ENCODE measurements at regions not wholly inside any gene's neighbourhood (a gene's known extent, or its start where the extent isn't known, plus 50 kb on each side); places are given as distances from the start of the nearest gene placed in this dataset.
"Not testable (repeated sequence)": the region's sequence is repeated elsewhere in the genome, so short reads cannot be mapped to it uniquely, and the experiment has no call there.

DNA sequence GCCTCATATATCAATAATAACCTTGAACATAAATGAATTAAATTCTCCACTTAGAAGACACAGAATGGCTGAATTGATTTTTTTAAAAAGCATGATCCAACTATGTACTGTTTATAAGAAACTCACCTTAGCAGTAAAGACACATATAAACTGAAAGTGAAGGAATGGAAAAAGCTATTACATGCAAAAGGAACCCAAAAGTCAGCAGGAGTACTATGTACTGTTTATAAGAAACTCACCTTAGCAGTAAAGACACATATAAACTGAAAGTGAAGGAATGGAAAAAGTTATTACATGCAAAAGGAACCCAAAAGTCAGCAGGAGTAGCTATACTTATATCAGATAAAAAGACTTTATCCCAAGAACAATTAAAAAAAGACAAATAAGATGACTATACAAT, 204.8 kb downstream of the TMEM161B start:
- ChIA-PET POLR2A (no interaction called here), CTCF (no interaction called here)
- DNase-seq, result no peak
- H3K9me3 Mint-ChIP-seq, result peaks cover 11% of the 10 kb centered on the region
- H3K4me1 Mint-ChIP-seq, result no peaks in the 10 kb centered on the region
- no peaks in the 10 kb centered on the region for H3K36me3 Mint-ChIP-seq (ENCODE audit: low read depth)
- no peak overlapping the region for H3K4me3 Mint-ChIP-seq
- H3K27me3 Mint-ChIP-seq, result peaks cover 4% of the 10 kb centered on the region
- no peak overlapping the region for H3K27ac Mint-ChIP-seq

DNA sequence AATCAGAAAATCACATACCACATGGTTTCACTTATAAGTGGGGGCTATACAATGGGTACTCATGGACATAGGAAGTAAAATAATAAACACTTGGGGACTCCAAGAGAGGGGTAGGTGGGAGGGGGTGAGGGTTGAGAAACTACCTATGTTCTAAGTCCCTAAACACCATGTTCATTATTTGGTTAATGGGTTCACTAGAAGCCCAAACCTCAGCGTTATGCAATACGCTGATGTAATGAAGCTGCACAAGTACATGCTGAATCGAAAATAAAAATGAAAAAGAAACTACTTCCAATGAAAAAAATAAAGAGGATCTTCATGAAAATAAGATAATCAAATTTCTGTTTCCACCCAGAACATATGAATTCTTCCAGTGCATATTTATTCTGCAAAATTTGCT, 208.5 kb downstream of the TMEM161B start:
- H3K36me3 Mint-ChIP-seq (ENCODE audit: low read depth), result no peaks in the 10 kb centered on the region
- peaks cover 11% of the 10 kb centered on the region for H3K9me3 Mint-ChIP-seq
- POLR2A ChIA-PET, result no interaction called here
- no peak overlapping the region for H3K4me3 Mint-ChIP-seq
- H3K27ac Mint-ChIP-seq, result no peak overlapping the region
- no peaks in the 10 kb centered on the region for H3K4me1 Mint-ChIP-seq
- DNase-seq, result no peak
- CTCF ChIA-PET, result no interaction called here
- peaks cover 4% of the 10 kb centered on the region for H3K27me3 Mint-ChIP-seq

DNA sequence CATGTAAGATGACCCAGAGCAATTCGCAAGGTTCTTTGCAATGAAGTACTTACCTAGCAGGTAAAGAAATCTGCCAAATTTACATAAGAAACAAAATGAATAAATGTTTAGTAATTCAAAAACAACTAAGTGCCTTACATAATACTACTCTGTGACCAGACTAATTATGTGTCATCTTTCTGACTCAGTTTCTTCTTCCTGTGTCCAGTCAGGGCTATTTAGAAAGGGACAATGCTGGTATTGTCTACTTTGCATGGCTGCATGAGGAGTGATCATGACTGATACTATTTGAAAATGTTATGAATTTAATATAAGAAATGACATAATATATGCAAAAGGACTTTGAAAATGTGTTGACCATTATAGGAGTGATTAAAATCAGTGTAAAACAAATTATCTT, 210.0 kb downstream of the TMEM161B start:
- no peak overlapping the region for H3K4me3 Mint-ChIP-seq
- DNase-seq, result no peak
- H3K9me3 Mint-ChIP-seq, result peaks cover 11% of the 10 kb centered on the region
- CTCF ChIA-PET, result no interaction called here
- H3K27ac Mint-ChIP-seq, result no peak overlapping the region
- H3K36me3 Mint-ChIP-seq (ENCODE audit: low read depth), result no peaks in the 10 kb centered on the region
- H3K27me3 Mint-ChIP-seq, result no peaks in the 10 kb centered on the region
- no peaks in the 10 kb centered on the region for H3K4me1 Mint-ChIP-seq
- POLR2A ChIA-PET, result no interaction called here

DNA sequence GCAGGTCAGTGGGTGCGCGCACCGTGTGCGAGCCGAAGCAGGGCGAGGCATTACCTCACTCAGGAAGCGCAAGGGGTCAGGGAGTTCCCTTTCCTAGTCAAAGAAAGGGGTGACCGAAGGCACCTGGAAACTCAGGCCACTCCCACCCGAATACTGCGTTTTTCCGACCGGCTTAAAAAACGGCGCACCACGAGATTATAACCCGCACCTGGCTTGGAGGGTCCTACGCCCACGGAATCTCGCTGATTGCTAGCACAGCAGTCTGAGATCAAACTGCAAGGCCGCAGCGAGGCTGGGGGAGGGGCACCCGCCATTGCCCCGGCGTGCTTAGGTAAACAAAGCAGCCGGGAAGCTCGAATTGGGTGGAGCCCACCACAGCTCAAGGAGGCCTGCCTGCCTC, 216.2 kb downstream of the TMEM161B start:
- H3K36me3 Mint-ChIP-seq (ENCODE audit: low read depth); H3K27me3 Mint-ChIP-seq; POLR2A ChIA-PET; H3K4me1 Mint-ChIP-seq; CTCF ChIA-PET; H3K9me3 Mint-ChIP-seq; H3K4me3 Mint-ChIP-seq; DNase-seq; H3K27ac Mint-ChIP-seq: not testable (repeated sequence)

DNA sequence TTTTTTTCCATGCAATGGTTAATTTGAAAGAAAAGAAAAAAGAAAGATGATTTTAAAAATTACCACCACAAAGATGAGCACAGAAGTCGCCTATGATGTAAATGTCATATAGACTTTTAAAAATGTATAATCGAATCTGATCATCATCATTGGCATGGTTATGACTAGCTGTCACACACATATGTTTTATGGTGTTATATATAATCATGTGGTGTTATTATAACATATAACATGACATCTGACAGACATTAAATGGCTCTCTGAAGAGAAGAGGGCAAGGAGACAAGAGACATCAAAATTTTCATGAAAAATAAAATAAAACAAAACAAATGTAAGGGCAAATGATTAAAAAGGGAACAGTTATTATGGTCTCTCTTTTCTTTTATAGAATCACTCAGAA, 217.5 kb downstream of the TMEM161B start:
- no peak for DNase-seq
- Mint-ChIP-seq H3K36me3 (ENCODE audit: low read depth) (no peaks in the 10 kb centered on the region), H3K4me3 (no peak overlapping the region), H3K9me3 (no peaks in the 10 kb centered on the region), H3K4me1 (no peaks in the 10 kb centered on the region), H3K27me3 (no peaks in the 10 kb centered on the region), H3K27ac (no peak overlapping the region)
- POLR2A ChIA-PET, result no interaction called here
- CTCF ChIA-PET, result no interaction called here

DNA sequence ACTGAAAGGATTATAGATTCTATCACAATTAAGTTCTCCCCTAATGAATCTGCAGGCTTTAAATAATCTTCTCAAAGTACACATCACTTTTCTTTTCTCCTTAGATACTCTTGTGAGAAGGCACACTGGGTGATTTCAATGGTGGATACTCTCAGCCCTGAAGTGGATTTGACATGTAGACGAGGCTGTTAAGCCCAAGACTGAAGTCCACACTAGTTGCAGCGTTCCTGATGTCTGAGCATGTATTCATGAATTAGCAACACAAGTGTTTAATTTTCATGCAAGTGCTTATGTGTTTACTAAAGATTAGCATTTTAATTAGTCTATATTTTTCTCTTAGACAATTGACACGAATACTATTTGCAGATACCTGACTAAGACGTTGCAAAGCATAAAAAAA, 218.9 kb downstream of the TMEM161B start:
- no peak overlapping the region for H3K27ac Mint-ChIP-seq
- H3K27me3 Mint-ChIP-seq, result no peaks in the 10 kb centered on the region
- no peaks in the 10 kb centered on the region for H3K4me1 Mint-ChIP-seq
- H3K36me3 Mint-ChIP-seq (ENCODE audit: low read depth), result no peaks in the 10 kb centered on the region
- DNase-seq, result no peak
- no peaks in the 10 kb centered on the region for H3K9me3 Mint-ChIP-seq
- ChIA-PET POLR2A (no interaction called here), CTCF (no interaction called here)
- H3K4me3 Mint-ChIP-seq, result no peak overlapping the region

DNA sequence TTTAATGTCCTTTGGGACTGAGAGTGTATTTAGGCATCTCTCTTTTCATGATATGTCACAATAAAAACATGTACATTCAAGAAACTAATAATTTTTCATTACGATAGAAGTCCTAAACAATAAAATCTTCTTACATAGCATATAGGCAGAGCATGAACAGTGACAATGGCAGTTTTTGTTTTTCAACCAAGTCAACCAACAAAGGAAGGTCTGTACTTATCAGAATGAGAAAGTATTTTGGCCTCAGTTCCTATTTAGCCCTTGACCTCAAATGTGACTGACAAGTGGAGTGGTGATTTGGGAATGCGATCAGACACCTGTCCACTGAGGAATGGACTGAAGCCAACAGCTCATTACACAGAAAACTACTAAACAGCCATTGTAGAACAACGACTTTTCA, 219.5 kb downstream of the TMEM161B start:
- CTCF ChIA-PET, result no interaction called here
- POLR2A ChIA-PET, result no interaction called here
- H3K27me3 Mint-ChIP-seq, result no peaks in the 10 kb centered on the region
- H3K27ac Mint-ChIP-seq, result no peak overlapping the region
- no peaks in the 10 kb centered on the region for H3K9me3 Mint-ChIP-seq
- H3K4me1 Mint-ChIP-seq, result no peaks in the 10 kb centered on the region
- H3K4me3 Mint-ChIP-seq, result no peak overlapping the region
- no peak for DNase-seq
- H3K36me3 Mint-ChIP-seq (ENCODE audit: low read depth), result no peaks in the 10 kb centered on the region

DNA sequence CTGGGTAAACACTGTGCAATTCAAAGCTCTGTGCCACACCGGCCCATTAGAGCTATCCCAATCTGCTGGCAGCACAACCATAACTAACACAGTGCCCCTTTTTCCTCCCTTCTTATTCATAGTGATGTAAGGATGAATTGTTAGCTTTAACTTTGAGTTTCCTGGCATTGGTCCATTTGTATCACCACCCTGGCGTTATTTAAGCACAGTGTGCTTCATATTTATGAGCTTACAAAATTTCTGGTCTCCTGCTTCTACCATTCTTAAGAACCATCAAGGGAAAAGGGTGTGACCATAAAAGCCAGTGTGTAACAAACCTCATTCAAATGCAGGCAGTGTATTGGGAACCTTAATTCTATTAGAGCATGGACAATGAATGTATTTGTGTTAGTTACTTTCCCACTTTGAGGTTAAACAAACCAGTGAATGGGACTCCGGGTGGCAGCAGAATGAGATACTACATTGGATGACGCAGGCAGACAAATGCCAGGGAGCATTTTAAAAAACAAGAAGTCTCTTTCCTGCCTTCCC, 222.6 kb downstream of the TMEM161B start:
- H3K4me1 Mint-ChIP-seq, result no peaks in the 10 kb centered on the region
- H3K9me3 Mint-ChIP-seq, result no peaks in the 10 kb centered on the region
- H3K4me3 Mint-ChIP-seq, result no peak overlapping the region
- ChIA-PET CTCF (no interaction called here), POLR2A (no interaction called here)
- no peak for DNase-seq
- no peaks in the 10 kb centered on the region for H3K27me3 Mint-ChIP-seq
- no peak overlapping the region for H3K27ac Mint-ChIP-seq
- H3K36me3 Mint-ChIP-seq (ENCODE audit: low read depth), result no peaks in the 10 kb centered on the region

DNA sequence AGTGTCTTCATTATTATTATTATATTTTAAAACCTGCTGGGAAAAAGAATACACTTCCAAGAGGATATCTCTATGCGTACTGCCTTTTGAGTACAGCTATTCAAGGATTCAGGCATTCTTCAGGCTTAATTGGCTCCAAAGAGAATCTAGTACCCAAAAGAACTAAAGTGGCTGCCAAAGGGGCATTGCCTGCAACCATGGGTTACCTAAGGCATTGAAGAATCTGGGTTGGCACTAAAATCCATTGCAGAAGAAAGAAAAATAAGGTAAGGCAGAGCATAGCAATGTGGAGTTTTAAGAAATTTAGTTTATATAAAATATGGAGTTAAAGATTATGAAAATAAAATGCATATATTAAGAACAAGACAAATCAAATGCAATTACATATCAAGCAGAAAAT, 223.5 kb downstream of the TMEM161B start:
- no peak for DNase-seq
- H3K27me3 Mint-ChIP-seq, result no peaks in the 10 kb centered on the region
- no peak overlapping the region for H3K4me3 Mint-ChIP-seq
- no peaks in the 10 kb centered on the region for H3K9me3 Mint-ChIP-seq
- H3K36me3 Mint-ChIP-seq (ENCODE audit: low read depth), result no peaks in the 10 kb centered on the region
- no peaks in the 10 kb centered on the region for H3K4me1 Mint-ChIP-seq
- ChIA-PET CTCF (no interaction called here), POLR2A (no interaction called here)
- H3K27ac Mint-ChIP-seq, result no peak overlapping the region

DNA sequence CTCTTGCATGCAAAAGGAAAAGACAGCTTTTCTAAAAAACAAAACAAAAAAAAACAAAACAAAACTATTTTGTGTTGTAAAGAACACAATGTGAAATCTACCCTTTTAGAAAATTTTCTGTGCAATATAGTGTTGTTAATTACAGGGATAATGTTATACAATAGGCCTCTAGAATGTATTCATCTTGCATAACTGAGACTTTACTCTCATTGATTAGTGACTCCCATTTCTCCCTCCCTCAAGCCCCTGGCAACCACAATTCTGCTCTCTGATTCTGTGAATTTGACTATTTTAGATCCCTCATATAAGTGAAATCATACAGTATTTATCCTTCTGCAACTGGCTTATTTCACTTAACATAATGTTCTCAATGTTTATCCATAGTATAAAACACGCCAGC, 234.1 kb downstream of the TMEM161B start:
- ChIA-PET CTCF (no interaction called here), POLR2A (no interaction called here)
- no peak for DNase-seq
- H3K4me1 Mint-ChIP-seq, result no peaks in the 10 kb centered on the region
- no peak overlapping the region for H3K4me3 Mint-ChIP-seq
- H3K36me3 Mint-ChIP-seq (ENCODE audit: low read depth), result no peaks in the 10 kb centered on the region
- no peak overlapping the region for H3K27ac Mint-ChIP-seq
- H3K27me3 Mint-ChIP-seq, result no peaks in the 10 kb centered on the region
- no peaks in the 10 kb centered on the region for H3K9me3 Mint-ChIP-seq

DNA sequence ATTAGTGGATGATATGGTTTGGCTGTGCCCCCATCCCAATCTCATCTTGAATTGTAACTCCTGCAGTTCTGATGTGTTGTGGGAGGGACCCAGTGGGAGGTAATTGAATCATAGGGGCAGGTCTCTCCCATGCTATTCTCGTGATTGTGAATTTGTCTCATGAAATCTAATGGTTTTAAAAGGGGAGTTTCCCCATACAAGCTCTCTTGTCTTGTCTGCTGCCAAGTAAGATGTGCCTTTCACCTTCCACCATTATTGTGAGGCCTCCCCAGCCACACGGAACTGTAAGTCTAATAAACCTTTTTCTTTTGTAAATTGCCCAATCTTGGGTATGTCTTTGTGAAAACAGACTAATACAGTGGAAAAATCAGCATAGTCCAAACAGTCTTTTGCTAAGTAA, 235.5 kb downstream of the TMEM161B start:
- ChIA-PET POLR2A (no interaction called here), CTCF (no interaction called here)
- Mint-ChIP-seq H3K36me3 (ENCODE audit: low read depth) (no peaks in the 10 kb centered on the region), H3K9me3 (no peaks in the 10 kb centered on the region), H3K4me3 (no peak overlapping the region), H3K27me3 (no peaks in the 10 kb centered on the region), H3K27ac (no peak overlapping the region), H3K4me1 (no peaks in the 10 kb centered on the region)
- DNase-seq, result no peak

DNA sequence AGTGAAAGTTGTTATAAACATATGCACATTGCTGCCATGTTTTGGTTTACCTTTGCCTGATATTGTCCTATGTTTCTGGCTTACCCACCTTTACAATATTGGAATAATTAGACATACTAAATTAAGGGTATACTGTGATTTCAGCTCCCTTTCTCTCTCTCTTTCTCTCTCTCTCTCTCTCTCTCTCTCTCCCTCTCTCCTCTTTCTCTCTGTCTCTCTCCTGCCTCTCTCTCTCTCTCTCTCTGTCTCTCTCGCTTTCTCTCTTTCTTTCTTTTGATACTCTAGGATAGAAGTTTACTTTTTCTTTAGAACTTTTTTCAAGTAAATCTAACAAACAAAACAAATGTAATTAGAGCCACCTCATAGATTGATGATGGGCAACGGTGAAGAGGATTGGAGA, 239.6 kb downstream of the TMEM161B start:
- no peaks in the 10 kb centered on the region for H3K27me3 Mint-ChIP-seq
- CTCF ChIA-PET, result no interaction called here
- H3K4me3 Mint-ChIP-seq, result no peak overlapping the region
- H3K9me3 Mint-ChIP-seq, result no peaks in the 10 kb centered on the region
- H3K4me1 Mint-ChIP-seq, result no peaks in the 10 kb centered on the region
- H3K27ac Mint-ChIP-seq, result no peak overlapping the region
- H3K36me3 Mint-ChIP-seq (ENCODE audit: low read depth), result no peaks in the 10 kb centered on the region
- POLR2A ChIA-PET, result no interaction called here
- DNase-seq, result no peak

DNA sequence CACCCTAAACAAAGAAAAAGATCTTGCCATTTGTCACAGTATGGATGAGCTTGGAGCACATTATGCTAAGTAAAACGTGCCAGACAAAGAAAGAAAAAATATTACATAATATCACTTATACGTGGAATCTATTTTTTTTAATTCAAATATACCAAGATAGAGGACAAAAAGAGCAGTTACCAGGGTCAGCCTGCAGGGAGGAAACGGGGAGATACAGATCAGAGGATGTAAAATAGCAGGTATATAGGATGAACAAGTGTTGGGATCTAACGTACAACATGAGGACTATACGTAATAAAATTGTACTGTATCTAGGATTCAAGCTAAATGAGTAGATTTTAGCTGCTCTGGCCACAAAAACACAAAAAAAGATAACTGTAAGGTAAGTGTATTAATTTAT, 247.5 kb downstream of the TMEM161B start:
- POLR2A ChIA-PET, result no interaction called here
- H3K9me3 Mint-ChIP-seq, result no peaks in the 10 kb centered on the region
- CTCF ChIA-PET, result no interaction called here
- no peaks in the 10 kb centered on the region for H3K27me3 Mint-ChIP-seq
- no peaks in the 10 kb centered on the region for H3K36me3 Mint-ChIP-seq (ENCODE audit: low read depth)
- no peak for DNase-seq
- H3K4me3 Mint-ChIP-seq, result no peak overlapping the region
- H3K27ac Mint-ChIP-seq, result no peak overlapping the region
- no peaks in the 10 kb centered on the region for H3K4me1 Mint-ChIP-seq

DNA sequence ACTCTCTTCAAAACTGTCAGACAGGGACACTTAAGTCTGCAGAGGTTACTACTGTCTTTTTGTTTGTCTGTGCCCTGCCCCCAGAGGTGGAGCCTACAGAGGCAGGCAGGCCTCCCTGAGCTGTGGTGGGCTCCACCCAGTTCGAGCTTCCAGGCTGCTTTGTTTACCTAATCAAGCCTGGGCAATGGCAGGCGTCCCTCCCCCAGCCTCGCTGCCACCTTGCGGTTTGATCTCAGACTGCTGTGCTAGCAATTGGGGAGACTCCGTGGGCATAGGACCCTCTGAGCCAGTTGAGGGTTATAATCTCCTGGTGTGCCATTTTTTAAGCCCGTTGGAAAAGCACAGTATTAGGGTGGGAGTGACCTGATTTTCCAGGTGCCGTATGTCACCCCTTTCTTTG, 253.7 kb downstream of the TMEM161B start:
- H3K4me1 Mint-ChIP-seq; DNase-seq; H3K9me3 Mint-ChIP-seq; CTCF ChIA-PET; H3K27ac Mint-ChIP-seq; H3K4me3 Mint-ChIP-seq; POLR2A ChIA-PET; H3K27me3 Mint-ChIP-seq; H3K36me3 Mint-ChIP-seq (ENCODE audit: low read depth): not testable (repeated sequence)

DNA sequence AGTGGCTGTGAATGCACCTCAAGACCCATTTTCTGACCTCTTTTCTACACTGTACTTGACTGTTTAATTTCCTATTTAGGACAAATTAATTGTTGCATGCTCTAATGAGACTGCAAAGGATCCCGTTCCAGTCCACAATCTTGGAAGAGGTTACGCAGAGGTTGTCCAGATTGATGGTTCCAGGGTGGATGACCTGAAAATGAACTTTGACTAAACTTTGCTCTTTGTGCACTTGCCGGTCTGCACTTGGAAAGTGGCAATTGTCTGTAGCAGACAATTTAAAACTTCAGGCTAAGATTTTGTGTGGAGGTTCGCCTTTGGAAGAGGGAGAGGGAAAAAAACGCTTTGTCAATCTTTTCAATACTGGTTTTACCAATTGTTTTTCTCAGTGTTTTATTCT, 267.8 kb downstream of the TMEM161B start:
- DNase-seq, result no peak
- Mint-ChIP-seq H3K4me3 (no peak overlapping the region), H3K27me3 (no peaks in the 10 kb centered on the region), H3K4me1 (no peaks in the 10 kb centered on the region), H3K9me3 (no peaks in the 10 kb centered on the region), H3K36me3 (ENCODE audit: low read depth) (no peaks in the 10 kb centered on the region), H3K27ac (no peak overlapping the region)
- POLR2A ChIA-PET, result no interaction called here
- CTCF ChIA-PET, result no interaction called here

Data from activated CD4-positive, alpha-beta memory T cell treated with anti-CD3 and anti-CD28 coated beads, Interleukin-2, amount 10 ng/mL, durations not matched to agents 7 days and 5 days (primary cell).